Smooth muscle cell (in vitro differentiated cells): ENCODE measurements at regions not wholly inside any gene's neighbourhood (a gene's known extent, or its start where the extent isn't known, plus 50 kb on each side); places are given as distances from the start of the nearest gene placed in this dataset.

Experiments
- DNase-seq: peaks from one replicate; lab custom pipeline; 2025; ENCODE audit not compliant: unreplicated experiment; lab: John Stamatoyannopoulos, UW
- H2AFZ ChIP-seq: fragments of 200-600 bp; sonication (generic); 2 replicates; pipeline ENCODE4 v1.6.0; 2016; ENCODE audit warnings: antibody characterized with exemption, low read depth, mild to moderate bottlenecking
- H3F3A ChIP-seq: fragments of 200-600 bp; sonication (generic); 2 replicates; pipeline ENCODE4 v1.6.0; 2017; ENCODE audit warnings: antibody characterized with exemption, low read depth
- H3K27ac ChIP-seq: fragments of 200-600 bp; sonication (generic); 2 replicates; pipeline ENCODE4 v1.5.1; 2016; ENCODE audit warnings: low read depth, mild to moderate bottlenecking
- H3K27me3 ChIP-seq: fragments of 200-600 bp; sonication (generic); 2 replicates; pipeline ENCODE4 v1.6.1; 2016; ENCODE audit warnings: low read depth, mild to moderate bottlenecking
- H3K36me3 ChIP-seq: fragments of 200-600 bp; sonication (generic); 2 replicates; pipeline ENCODE4 v1.5.1; 2016; ENCODE audit warnings: low read depth
- H3K4me1 ChIP-seq: fragments of 200-600 bp; sonication (generic); 2 replicates; pipeline ENCODE4 v1.5.1; 2016; ENCODE audit warnings: low read depth
- H3K4me2 ChIP-seq: fragments of 200-600 bp; sonication (generic); 2 replicates; pipeline ENCODE4 v1.6.0; 2016; ENCODE audit warnings: mild to moderate bottlenecking
- H3K4me3 ChIP-seq: fragments of 200-600 bp; sonication (generic); 2 replicates; pipeline ENCODE4 v1.5.1; 2016; ENCODE audit warnings: mild to moderate bottlenecking
- H3K79me2 ChIP-seq: fragments of 200-600 bp; sonication (generic); 2 replicates; pipeline ENCODE4 v1.6.0; 2016; ENCODE audit warnings: low read depth, mild to moderate bottlenecking
- H3K9ac ChIP-seq: fragments of 200-600 bp; sonication (generic); 2 replicates; pipeline ENCODE4 v1.6.0; 2016; ENCODE audit warnings: low read depth
- H3K9me3 ChIP-seq: fragments of 200-600 bp; sonication (generic); replicated peaks from 2 replicates; pipeline ENCODE4 v1.5.1; 2016; ENCODE audit warnings: low read depth
- H4K20me1 ChIP-seq: fragments of 200-600 bp; sonication (generic); 2 replicates; pipeline ENCODE4 v1.6.0; 2016; ENCODE audit warnings: low read depth
- WGBS: methylation state at CpG from one replicate; pipeline ENCODE4 v1.1.7; 2016; ENCODE audit warnings: low lambda C conversion rate; 5-methylcytosine and 5-hydroxymethylcytosine counted together
- TF ChIP-seq, protein P1 (sequence below): fragments of 200-600 bp; sonication (generic); IDR thresholded peaks from 2 replicates; pipeline ENCODE4 v1.5.1; 2017; ENCODE audit warnings: borderline replicate concordance, mild to moderate bottlenecking, antibody characterized with exemption; ENCODE audit not compliant: insufficient read depth, poor library complexity, severe bottlenecking

DNA sequence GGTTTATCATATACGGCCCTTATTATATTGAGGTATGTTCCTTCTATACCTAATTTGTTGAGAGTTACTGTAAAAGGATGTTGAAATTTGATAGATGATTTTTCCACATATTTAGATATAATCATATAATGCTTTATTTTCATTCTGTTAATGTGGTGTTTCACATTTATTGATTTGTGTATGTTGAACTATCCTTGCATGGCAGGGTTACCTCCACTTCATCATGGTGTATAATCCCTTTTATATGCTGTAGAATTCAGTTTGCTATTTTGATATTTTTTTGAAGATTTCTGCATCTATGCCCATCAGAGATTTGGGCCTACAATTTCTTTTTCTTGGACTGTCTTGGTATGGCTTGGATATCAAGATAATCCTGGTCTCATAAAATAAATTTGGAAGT is 355.5 kb downstream of the EDEM1 start:
- 88% methylated on average over 1 of the region's 1 CpG for WGBS
- Histone ChIP-seq H3K9me3 (peaks cover 11% of the 10 kb centered on the region), H3K4me3 (no peak overlapping the region), H3K9ac (no peak overlapping the region), H3K79me2 (no peaks in the 10 kb centered on the region), H3K27me3 (no peaks in the 10 kb centered on the region), H4K20me1 (no peaks in the 10 kb centered on the region), H3K27ac (no peak overlapping the region), H3K4me1 (no peaks in the 10 kb centered on the region), H3F3A (no peaks in the 10 kb centered on the region), H3K4me2 (no peak overlapping the region), H3K36me3 (no peaks in the 10 kb centered on the region), H2AFZ (no peak overlapping the region)
- TF ChIP-seq, protein P1, sequence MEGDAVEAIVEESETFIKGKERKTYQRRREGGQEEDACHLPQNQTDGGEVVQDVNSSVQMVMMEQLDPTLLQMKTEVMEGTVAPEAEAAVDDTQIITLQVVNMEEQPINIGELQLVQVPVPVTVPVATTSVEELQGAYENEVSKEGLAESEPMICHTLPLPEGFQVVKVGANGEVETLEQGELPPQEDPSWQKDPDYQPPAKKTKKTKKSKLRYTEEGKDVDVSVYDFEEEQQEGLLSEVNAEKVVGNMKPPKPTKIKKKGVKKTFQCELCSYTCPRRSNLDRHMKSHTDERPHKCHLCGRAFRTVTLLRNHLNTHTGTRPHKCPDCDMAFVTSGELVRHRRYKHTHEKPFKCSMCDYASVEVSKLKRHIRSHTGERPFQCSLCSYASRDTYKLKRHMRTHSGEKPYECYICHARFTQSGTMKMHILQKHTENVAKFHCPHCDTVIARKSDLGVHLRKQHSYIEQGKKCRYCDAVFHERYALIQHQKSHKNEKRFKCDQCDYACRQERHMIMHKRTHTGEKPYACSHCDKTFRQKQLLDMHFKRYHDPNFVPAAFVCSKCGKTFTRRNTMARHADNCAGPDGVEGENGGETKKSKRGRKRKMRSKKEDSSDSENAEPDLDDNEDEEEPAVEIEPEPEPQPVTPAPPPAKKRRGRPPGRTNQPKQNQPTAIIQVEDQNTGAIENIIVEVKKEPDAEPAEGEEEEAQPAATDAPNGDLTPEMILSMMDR = no peak
- no peak for DNase-seq

DNA sequence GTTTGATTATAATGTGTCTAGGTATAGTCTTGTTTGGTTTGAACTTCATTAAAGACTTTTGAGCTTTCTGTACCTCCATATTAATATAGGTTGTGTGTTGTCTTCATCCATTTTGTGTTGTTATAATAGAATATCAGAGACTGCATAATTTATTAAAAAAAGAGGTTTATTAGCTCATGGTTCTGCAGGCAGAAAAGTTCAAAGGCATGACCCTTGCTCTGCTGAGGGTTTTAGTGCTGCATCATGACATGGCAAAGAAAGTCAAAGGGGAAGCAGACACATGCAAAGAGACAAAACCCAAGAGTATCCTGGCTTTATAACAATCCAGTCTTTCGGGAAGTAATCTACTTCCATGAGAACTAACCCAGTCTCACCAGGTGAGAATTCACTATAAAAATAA is 358.2 kb downstream of the EDEM1 start:
- TF ChIP-seq, protein P1 = no peak
- WGBS = 85% methylated on average over 1 of the region's 1 CpG
- Histone ChIP-seq H3K79me2 (no peaks in the 10 kb centered on the region), H3K36me3 (no peaks in the 10 kb centered on the region), H3K4me1 (no peaks in the 10 kb centered on the region), H3F3A (no peaks in the 10 kb centered on the region), H4K20me1 (no peaks in the 10 kb centered on the region), H3K9me3 (peaks cover 11% of the 10 kb centered on the region), H3K27ac (no peak overlapping the region), H3K27me3 (no peaks in the 10 kb centered on the region), H2AFZ (no peak overlapping the region), H3K9ac (no peak overlapping the region), H3K4me3 (no peak overlapping the region), H3K4me2 (no peak overlapping the region)
- no peak for DNase-seq

DNA sequence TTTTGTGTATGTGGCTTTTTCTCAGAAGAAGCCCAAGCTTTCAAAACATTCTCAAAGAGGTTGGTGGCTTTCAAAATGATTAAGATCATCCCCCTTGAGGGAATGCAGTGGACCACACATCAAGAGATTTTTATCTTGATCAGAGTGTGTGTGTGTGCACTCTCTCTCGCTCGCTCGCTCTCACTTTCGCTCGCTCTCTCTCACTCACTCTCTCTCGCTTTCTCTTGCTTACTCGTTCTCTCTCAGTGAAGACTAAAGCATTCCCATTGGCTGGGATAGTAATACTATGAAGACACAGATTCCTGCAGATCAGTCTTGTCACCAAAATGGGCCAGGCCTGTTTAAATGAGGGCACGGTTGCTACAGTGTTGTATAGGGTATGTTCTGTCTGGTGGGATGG is 365.7 kb downstream of the EDEM1 start:
- H3K9ac ChIP-seq = no peak overlapping the region
- H3K27ac ChIP-seq = no peak overlapping the region
- no peak overlapping the region for H3K4me3 ChIP-seq
- WGBS = 95% methylated on average over 8 of the region's 8 CpGs
- no peak for DNase-seq
- no peaks in the 10 kb centered on the region for H3K79me2 ChIP-seq
- no peaks in the 10 kb centered on the region for H3F3A ChIP-seq
- H3K27me3 ChIP-seq = no peaks in the 10 kb centered on the region
- no peaks in the 10 kb centered on the region for H3K36me3 ChIP-seq
- H3K4me1 ChIP-seq = no peaks in the 10 kb centered on the region
- H3K9me3 ChIP-seq = no peaks in the 10 kb centered on the region
- H3K4me2 ChIP-seq = no peak overlapping the region
- TF ChIP-seq, protein P1 = no peak
- H2AFZ ChIP-seq = no peak overlapping the region
- no peaks in the 10 kb centered on the region for H4K20me1 ChIP-seq

DNA sequence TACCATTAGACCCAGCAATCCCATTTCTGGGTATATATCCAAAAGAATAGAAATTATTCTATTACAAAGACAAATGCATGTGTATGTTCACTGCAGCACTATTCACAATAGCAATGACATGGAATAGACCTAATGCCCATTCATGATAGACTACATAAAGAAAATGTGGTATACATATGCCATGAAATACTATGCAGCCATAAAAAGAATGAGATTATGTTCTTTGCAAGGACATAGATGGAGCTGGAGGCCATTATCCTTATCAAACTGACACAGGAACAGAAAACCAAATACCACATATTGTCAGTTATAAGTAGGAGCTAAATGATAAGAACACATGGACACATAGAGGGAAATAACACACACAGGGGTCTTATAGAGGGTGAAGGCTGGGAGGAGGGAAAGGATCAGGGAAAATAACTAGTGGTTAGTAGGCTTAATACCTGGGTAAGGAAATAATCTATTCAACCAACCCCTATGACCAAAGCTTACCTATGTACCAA is 366.8 kb downstream of the EDEM1 start:
- TF ChIP-seq, protein P1 = no peak
- Histone ChIP-seq H3K79me2 (no peaks in the 10 kb centered on the region), H3K4me3 (no peak overlapping the region), H3K9me3 (no peaks in the 10 kb centered on the region), H3K9ac (no peak overlapping the region), H3K27me3 (no peaks in the 10 kb centered on the region), H3K27ac (no peak overlapping the region), H3K4me1 (no peaks in the 10 kb centered on the region), H2AFZ (no peak overlapping the region), H3K4me2 (no peak overlapping the region), H4K20me1 (no peaks in the 10 kb centered on the region), H3F3A (no peaks in the 10 kb centered on the region), H3K36me3 (no peaks in the 10 kb centered on the region)
- DNase-seq = no peak
